ENCODE measurements at regions not wholly inside any gene's neighbourhood (a gene's known extent, or its start where the extent isn't known, plus 50 kb on each side); places are given as distances from the start of the nearest gene placed in this dataset.

- WGBS (ENCODE audit: insufficient coverage, low coverage, missing lambda C conversion rate): 0% methylated on average over 3 of the region's 3 CpGs
- intact Hi-C loops (cut with micrococcal nuclease): no loop called here
- FAIRE-seq (no peak), ATAC-seq (no peak), DNase-seq (ENCODE audit: extremely low read depth in 1 of 4, low spot score in 3 of 4) (no peak)
- Histone ChIP-seq H3K79me2 (ENCODE audit: control insufficient read depth, insufficient read depth, low read length) (no peaks in the 10 kb centered on the region), H3K27ac (ENCODE audit: extremely low read depth, low read depth, low read length) (no peak overlapping the region), H2AFZ (ENCODE audit: low read depth, low read length) (no peak overlapping the region), H3K4me2 (ENCODE audit: insufficient read depth, low read length) (no peak overlapping the region), H3K9me1 (ENCODE audit: control insufficient read depth, insufficient read depth, low read length) (no peaks in the 10 kb centered on the region), H4K20me1 (replicated peaks; ENCODE audit: control insufficient read depth, insufficient read depth, low read length) (no peaks in the 10 kb centered on the region), H3K9ac (ENCODE audit: insufficient read depth in 1 of 2, low read depth in 2 of 2, low read length in 2 of 2) (no peak overlapping the region), H3K9me3 (replicated peaks; ENCODE audit: control insufficient read depth, insufficient read depth, low read depth, low read length) (no peaks in the 10 kb centered on the region), H3K4me1 (replicated peaks in 1 of 2; ENCODE audit: control insufficient read depth in 2 of 2, insufficient read depth in 2 of 2, low read length in 2 of 2) (no peaks in the 10 kb centered on the region), H3K4me3 (no peak overlapping the region), H3K36me3 (ENCODE audit: control insufficient read depth, insufficient read depth, low read length) (no peaks in the 10 kb centered on the region), H3K27me3 (ENCODE audit: control insufficient read depth in 2 of 2, insufficient read depth in 2 of 2, low read length in 2 of 2) (no peaks in the 10 kb centered on the region)
- POLR2A ChIA-PET: no interaction called here
- no TSS peak for BruUV-seq (replicated peaks)
- CTCF ChIA-PET (ENCODE audit: low intra/inter-chr PET ratio): no interaction called here
- TF ChIP-seq STAT5A (IDR thresholded peaks at IDR 0.05; ENCODE audit: borderline replicate concordance, low read length) (no peak), ZNF639 (CRISPR knock-in tag; conservative IDR thresholded peaks at IDR 0.05 in 1 of 2, IDR thresholded peaks at IDR 0.05 in 1 of 2) (no peak), SRF (CRISPR knock-in tag; IDR thresholded peaks at IDR 0.05) (no peak), GTF2F1 (IDR thresholded peaks at IDR 0.05; ENCODE audit: low read depth, low read length) (no peak), ZZZ3 (IDR thresholded peaks at IDR 0.05) (no peak), HMG20A (CRISPR knock-in tag; conservative IDR thresholded peaks at IDR 0.05) (no peak), ZNF586 (CRISPR knock-in tag; conservative IDR thresholded peaks at IDR 0.05) (no peak), CAMTA2 (CRISPR knock-in tag; conservative IDR thresholded peaks at IDR 0.05) (no peak), ETV5 (CRISPR knock-in tag; IDR thresholded peaks at IDR 0.05; ENCODE audit: low read depth) (no peak), ZNF764 (CRISPR knock-in tag; IDR thresholded peaks at IDR 0.05; ENCODE audit: low read depth) (no peak), NR2C1 (IDR thresholded peaks at IDR 0.05) (no peak), NR2C1 (tag; IDR thresholded peaks at IDR 0.05) (no peak)
- TF ChIP-seq, protein P1, sequence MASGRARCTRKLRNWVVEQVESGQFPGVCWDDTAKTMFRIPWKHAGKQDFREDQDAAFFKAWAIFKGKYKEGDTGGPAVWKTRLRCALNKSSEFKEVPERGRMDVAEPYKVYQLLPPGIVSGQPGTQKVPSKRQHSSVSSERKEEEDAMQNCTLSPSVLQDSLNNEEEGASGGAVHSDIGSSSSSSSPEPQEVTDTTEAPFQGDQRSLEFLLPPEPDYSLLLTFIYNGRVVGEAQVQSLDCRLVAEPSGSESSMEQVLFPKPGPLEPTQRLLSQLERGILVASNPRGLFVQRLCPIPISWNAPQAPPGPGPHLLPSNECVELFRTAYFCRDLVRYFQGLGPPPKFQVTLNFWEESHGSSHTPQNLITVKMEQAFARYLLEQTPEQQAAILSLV (tag; IDR thresholded peaks at IDR 0.05): no peak
- in situ Hi-C loops (cut with MboI): no loop called here
Measured at GRCh38 chr2:139296672-139297209, 516.6 kb upstream of the NXPH2 start.
